GM10248 (cell line): ENCODE measurements at regions not wholly inside any gene's neighbourhood (a gene's known extent, or its start where the extent isn't known, plus 50 kb on each side); places are given as distances from the start of the nearest gene placed in this dataset.

ENCODE experiments used
- CTCF ChIA-PET: fragments of 300-600 bp; sonication (Branson Sonifier 250); formaldehyde crosslinking; extraction: SDS; loops from one replicate; lab custom pipeline; 2021; ENCODE audit warnings: antibody characterized with exemption; lab: Yijun Ruan, JAX
- POLR2A ChIA-PET: fragments of 350-650 bp; sonication (Branson Sonifier 250); formaldehyde crosslinking; extraction: SDS; loops from one replicate; lab custom pipeline; 2020; ENCODE audit warnings: antibody characterized with exemption; lab: Yijun Ruan, JAX
- DNase-seq: peaks from one replicate; pipeline ENCODE4 v3.0.0; 2012; ENCODE audit errors: extremely low spot score
- TF ChIP-seq, protein P1 (sequence below): IDR thresholded peaks from 2 replicates; pipeline ENCODE4 v1.5.1; 2012; ENCODE audit warnings: mild to moderate bottlenecking, low read depth; ENCODE audit errors: extremely low read depth, missing control alignments, control extremely low read depth

- TF ChIP-seq, protein P1, sequence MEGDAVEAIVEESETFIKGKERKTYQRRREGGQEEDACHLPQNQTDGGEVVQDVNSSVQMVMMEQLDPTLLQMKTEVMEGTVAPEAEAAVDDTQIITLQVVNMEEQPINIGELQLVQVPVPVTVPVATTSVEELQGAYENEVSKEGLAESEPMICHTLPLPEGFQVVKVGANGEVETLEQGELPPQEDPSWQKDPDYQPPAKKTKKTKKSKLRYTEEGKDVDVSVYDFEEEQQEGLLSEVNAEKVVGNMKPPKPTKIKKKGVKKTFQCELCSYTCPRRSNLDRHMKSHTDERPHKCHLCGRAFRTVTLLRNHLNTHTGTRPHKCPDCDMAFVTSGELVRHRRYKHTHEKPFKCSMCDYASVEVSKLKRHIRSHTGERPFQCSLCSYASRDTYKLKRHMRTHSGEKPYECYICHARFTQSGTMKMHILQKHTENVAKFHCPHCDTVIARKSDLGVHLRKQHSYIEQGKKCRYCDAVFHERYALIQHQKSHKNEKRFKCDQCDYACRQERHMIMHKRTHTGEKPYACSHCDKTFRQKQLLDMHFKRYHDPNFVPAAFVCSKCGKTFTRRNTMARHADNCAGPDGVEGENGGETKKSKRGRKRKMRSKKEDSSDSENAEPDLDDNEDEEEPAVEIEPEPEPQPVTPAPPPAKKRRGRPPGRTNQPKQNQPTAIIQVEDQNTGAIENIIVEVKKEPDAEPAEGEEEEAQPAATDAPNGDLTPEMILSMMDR = no peak
- ChIA-PET POLR2A (interaction anchor here (0.5 kb wide), 1 partner anchor 35 kb away, joined by 3 read pairs; no protein-coding TSS in a partner anchor), CTCF (interaction anchor here (0.9 to 1.3 kb wide), 3 partner anchors 12 to 25 kb away, joined by 3 to 4 read pairs (median 3); no protein-coding TSS in a partner anchor)
- no peak for DNase-seq
These were observed 446.5 kb downstream of the EFNA5 start for GRCh38 chr5:107224272-107224671.

GRCh38 chr5:107223066-107223465 is 447.7 kb downstream of the EFNA5 start:
- no peak for DNase-seq
- TF ChIP-seq, protein P1 = no peak
- ChIA-PET POLR2A (no interaction called here), CTCF (interaction anchor here (1.2 kb wide), 1 partner anchor 10 kb away, joined by 3 read pairs; no protein-coding TSS in a partner anchor)

GRCh38 chr5:107219993-107220392 is 450.7 kb downstream of the EFNA5 start:
- POLR2A ChIA-PET = no interaction called here
- CTCF ChIA-PET = interaction anchor here (1.0 to 2.7 kb wide), 3 partner anchors 14 to 27 kb away, joined by 3 to 10 read pairs (median 3); no protein-coding TSS in a partner anchor
- TF ChIP-seq, protein P1 = no peak

GRCh38 chr5:107218457-107219193 is 452.1 kb downstream of the EFNA5 start:
- DNase-seq = no peak
- TF ChIP-seq, protein P1 = no peak
- ChIA-PET POLR2A (no interaction called here), CTCF (interaction anchor here (1.0 kb wide), 2 partner anchors 16 to 29 kb away, joined by 3 read pairs; no protein-coding TSS in a partner anchor)

More at GRCh38 chr5:107219993-107220392, 450.7 kb downstream of the EFNA5 start:
- DNase-seq = no peak

- ChIA-PET POLR2A (interaction anchor here (0.6 kb wide), 1 partner anchor 36 kb away, joined by 7 read pairs; no protein-coding TSS in a partner anchor), CTCF (interaction anchor here (1.0 kb wide), 1 partner anchor 17 kb away, joined by 3 read pairs; no protein-coding TSS in a partner anchor)
- TF ChIP-seq, protein P1 = no peak
- DNase-seq = no peak
These were observed 453.0 kb downstream of the EFNA5 start for GRCh38 chr5:107217721-107218130.

GRCh38 chr5:107216587-107216986 is 454.1 kb downstream of the EFNA5 start:
- CTCF ChIA-PET = interaction anchor here (2.3 kb wide), 1 partner anchor 18 kb away, joined by 7 read pairs; no protein-coding TSS in a partner anchor
- POLR2A ChIA-PET = no interaction called here
- no peak for DNase-seq
- TF ChIP-seq, protein P1 = no peak
